Hepatocyte (in vitro differentiated cells): ENCODE measurements at regions not wholly inside any gene's neighbourhood (a gene's known extent, or its start where the extent isn't known, plus 50 kb on each side); places are given as distances from the start of the nearest gene placed in this dataset.

Experiments used
- EZH2 ChIP-seq: fragments of 200-600 bp; sonication (generic); IDR thresholded peaks from 2 replicates; pipeline ENCODE4 v1.6.1; 2016; ENCODE audit warnings: antibody characterized with exemption, mild to moderate bottlenecking, borderline replicate concordance
- EZH2phosphoT487 ChIP-seq: fragments of 200-600 bp; sonication (generic); IDR thresholded peaks from one replicate; pipeline ENCODE4 v1.6.1; 2018; ENCODE audit warnings: antibody characterized with exemption, mild to moderate bottlenecking, low read depth, moderate library complexity; ENCODE audit not compliant: unreplicated experiment, severe bottlenecking
- TF ChIP-seq, protein P1 (sequence below): fragments of 200-600 bp; sonication (generic); IDR thresholded peaks from 2 replicates; pipeline ENCODE4 v1.5.1; 2016; ENCODE audit warnings: antibody characterized with exemption, mild to moderate bottlenecking; ENCODE audit not compliant: poor library complexity

DNA sequence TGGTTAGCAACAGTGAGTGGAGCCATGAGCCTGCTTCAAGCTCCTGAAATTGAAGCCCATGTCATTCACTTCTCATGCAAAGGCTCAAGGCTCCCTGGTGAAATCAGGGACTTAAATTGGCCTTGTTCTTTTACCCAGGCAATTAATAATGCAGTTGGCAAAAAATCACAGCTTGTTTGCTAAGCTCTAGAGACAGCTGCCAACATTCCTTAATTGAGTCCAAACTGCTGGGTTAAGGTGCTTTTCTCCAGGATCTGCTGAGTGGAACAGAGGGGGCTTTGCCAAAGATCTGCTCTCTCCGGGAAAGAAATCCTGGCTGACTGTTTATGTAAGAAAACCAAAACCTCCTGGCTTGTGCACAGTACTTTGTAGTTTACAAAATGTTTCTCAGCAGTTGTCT lies 257.6 kb upstream of the GHITM start:
- TF ChIP-seq, protein P1, sequence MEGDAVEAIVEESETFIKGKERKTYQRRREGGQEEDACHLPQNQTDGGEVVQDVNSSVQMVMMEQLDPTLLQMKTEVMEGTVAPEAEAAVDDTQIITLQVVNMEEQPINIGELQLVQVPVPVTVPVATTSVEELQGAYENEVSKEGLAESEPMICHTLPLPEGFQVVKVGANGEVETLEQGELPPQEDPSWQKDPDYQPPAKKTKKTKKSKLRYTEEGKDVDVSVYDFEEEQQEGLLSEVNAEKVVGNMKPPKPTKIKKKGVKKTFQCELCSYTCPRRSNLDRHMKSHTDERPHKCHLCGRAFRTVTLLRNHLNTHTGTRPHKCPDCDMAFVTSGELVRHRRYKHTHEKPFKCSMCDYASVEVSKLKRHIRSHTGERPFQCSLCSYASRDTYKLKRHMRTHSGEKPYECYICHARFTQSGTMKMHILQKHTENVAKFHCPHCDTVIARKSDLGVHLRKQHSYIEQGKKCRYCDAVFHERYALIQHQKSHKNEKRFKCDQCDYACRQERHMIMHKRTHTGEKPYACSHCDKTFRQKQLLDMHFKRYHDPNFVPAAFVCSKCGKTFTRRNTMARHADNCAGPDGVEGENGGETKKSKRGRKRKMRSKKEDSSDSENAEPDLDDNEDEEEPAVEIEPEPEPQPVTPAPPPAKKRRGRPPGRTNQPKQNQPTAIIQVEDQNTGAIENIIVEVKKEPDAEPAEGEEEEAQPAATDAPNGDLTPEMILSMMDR: no peak
- no peak for TF ChIP-seq EZH2
- no peak for TF ChIP-seq EZH2phosphoT487
